ENCODE measurements at regions not wholly inside any gene's neighbourhood (a gene's known extent, or its start where the extent isn't known, plus 50 kb on each side); places are given as distances from the start of the nearest gene placed in this dataset.

GRCh38 chr13:47813718-47814117 is 187.4 kb downstream of the SUCLA2 start:
- H3F3A ChIP-seq (ENCODE audit: insufficient read depth, low read depth) = no peaks in the 10 kb centered on the region
- BruUV-seq (replicated peaks) = no TSS peak
- no peak overlapping the region for H3K27ac ChIP-seq
- no peaks in the 10 kb centered on the region for H3K36me3 ChIP-seq (ENCODE audit: low read depth)
- no peak overlapping the region for H3K4me2 ChIP-seq
- CTCF ChIA-PET = no interaction called here
- H2AFZ ChIP-seq = no peak overlapping the region
- no peaks in the 10 kb centered on the region for H3K9me2 ChIP-seq (ENCODE audit: insufficient read depth)
- no peak for DNase-seq
- H3K4me1 ChIP-seq (replicated peaks; ENCODE audit: insufficient read depth) = no peaks in the 10 kb centered on the region
- H3K79me2 ChIP-seq (ENCODE audit: low read depth) = no peaks in the 10 kb centered on the region
- POLR2A ChIA-PET (ENCODE audit: unreplicated experiment) = no interaction called here
- TF ChIP-seq EZH2 (IDR thresholded peaks at IDR 0.05; ENCODE audit: low read depth) (no peak), CTCF (conservative IDR thresholded peaks at IDR 0.05) (no peak)
- H4K20me1 ChIP-seq (ENCODE audit: insufficient read depth) = no peaks in the 10 kb centered on the region
- no peaks in the 10 kb centered on the region for H3K9me3 ChIP-seq (ENCODE audit: insufficient read depth, low read depth)
- intact Hi-C loops (cut with micrococcal nuclease; ENCODE audit: unreplicated experiment) = no loop called here
- H3K4me3 ChIP-seq = no peak overlapping the region
- H3K27me3 ChIP-seq (ENCODE audit: insufficient read depth, low read depth) = no peaks in the 10 kb centered on the region

- no peak overlapping the region for H2AFZ ChIP-seq
- no TSS peak for BruUV-seq (replicated peaks)
- no peaks in the 10 kb centered on the region for H3K9me3 ChIP-seq (ENCODE audit: insufficient read depth, low read depth)
- no peaks in the 10 kb centered on the region for H3K27me3 ChIP-seq (ENCODE audit: insufficient read depth, low read depth)
- H4K20me1 ChIP-seq (ENCODE audit: insufficient read depth) = no peaks in the 10 kb centered on the region
- no peak overlapping the region for H3K4me3 ChIP-seq
- ChIA-PET POLR2A (ENCODE audit: unreplicated experiment) (no interaction called here), CTCF (no interaction called here)
- no peaks in the 10 kb centered on the region for H3K36me3 ChIP-seq (ENCODE audit: low read depth)
- no peak overlapping the region for H3K4me2 ChIP-seq
- H3K27ac ChIP-seq = no peak overlapping the region
- H3F3A ChIP-seq (ENCODE audit: insufficient read depth, low read depth) = no peaks in the 10 kb centered on the region
- peak in 1 of 2 experiments; percentile 10 for DNase-seq
- no peaks in the 10 kb centered on the region for H3K4me1 ChIP-seq (replicated peaks; ENCODE audit: insufficient read depth)
- no peaks in the 10 kb centered on the region for H3K79me2 ChIP-seq (ENCODE audit: low read depth)
- TF ChIP-seq CTCF (conservative IDR thresholded peaks at IDR 0.05) (no peak), EZH2 (IDR thresholded peaks at IDR 0.05; ENCODE audit: low read depth) (no peak)
- intact Hi-C loops (cut with micrococcal nuclease; ENCODE audit: unreplicated experiment) = no loop called here
- H3K9me2 ChIP-seq (ENCODE audit: insufficient read depth) = no peaks in the 10 kb centered on the region
Observed at GRCh38 chr13:47809411-47809810, 191.7 kb downstream of the SUCLA2 start.

GRCh38 chr13:47803131-47803530 is 197.9 kb downstream of the SUCLA2 start:
- TF ChIP-seq CTCF (conservative IDR thresholded peaks at IDR 0.05) (no peak), EZH2 (IDR thresholded peaks at IDR 0.05; ENCODE audit: low read depth) (no peak)
- H3K27me3 ChIP-seq (ENCODE audit: insufficient read depth, low read depth) = no peaks in the 10 kb centered on the region
- no peaks in the 10 kb centered on the region; the same call in 1 of the 2 replicates for H3K9me3 ChIP-seq (ENCODE audit: insufficient read depth, low read depth)
- no TSS peak for BruUV-seq (replicated peaks)
- DNase-seq = no peak
- ChIA-PET POLR2A (ENCODE audit: unreplicated experiment) (interaction anchor here (0.7 kb wide), 1 partner anchor 175 kb away, joined by 3 read pairs; no protein-coding TSS in a partner anchor), CTCF (no interaction called here)
- no peaks in the 10 kb centered on the region for H4K20me1 ChIP-seq (ENCODE audit: insufficient read depth)
- no peak overlapping the region for H3K4me3 ChIP-seq
- intact Hi-C loops (cut with micrococcal nuclease; ENCODE audit: unreplicated experiment) = no loop called here
- H3K79me2 ChIP-seq (ENCODE audit: low read depth) = no peaks in the 10 kb centered on the region
- no peaks in the 10 kb centered on the region for H3F3A ChIP-seq (ENCODE audit: insufficient read depth, low read depth)
- H3K27ac ChIP-seq = no peak overlapping the region
- no peaks in the 10 kb centered on the region for H3K9me2 ChIP-seq (ENCODE audit: insufficient read depth)
- no peak overlapping the region for H2AFZ ChIP-seq
- no peak overlapping the region for H3K4me2 ChIP-seq
- H3K36me3 ChIP-seq (ENCODE audit: low read depth) = no peaks in the 10 kb centered on the region
- H3K4me1 ChIP-seq (replicated peaks; ENCODE audit: insufficient read depth) = no peaks in the 10 kb centered on the region

Data from PC-9 (cell line).